GM10266 (cell line): ENCODE measurements at regions not wholly inside any gene's neighbourhood (a gene's known extent, or its start where the extent isn't known, plus 50 kb on each side); places are given as distances from the start of the nearest gene placed in this dataset.

ENCODE experiments used
- DNase-seq: peaks from one replicate; pipeline ENCODE4 v3.0.0; 2012; ENCODE audit errors: extremely low spot score
- TF ChIP-seq, protein P1 (sequence below): IDR thresholded peaks from 2 replicates; pipeline ENCODE4 v1.5.1; 2012; ENCODE audit warnings: mild to moderate bottlenecking, low read depth; ENCODE audit not compliant: control insufficient read depth, insufficient read depth; ENCODE audit errors: missing control alignments

GRCh38 chr2:104041351-104041750 lies 812.6 kb upstream of the POU3F3 start:
- TF ChIP-seq, protein P1, sequence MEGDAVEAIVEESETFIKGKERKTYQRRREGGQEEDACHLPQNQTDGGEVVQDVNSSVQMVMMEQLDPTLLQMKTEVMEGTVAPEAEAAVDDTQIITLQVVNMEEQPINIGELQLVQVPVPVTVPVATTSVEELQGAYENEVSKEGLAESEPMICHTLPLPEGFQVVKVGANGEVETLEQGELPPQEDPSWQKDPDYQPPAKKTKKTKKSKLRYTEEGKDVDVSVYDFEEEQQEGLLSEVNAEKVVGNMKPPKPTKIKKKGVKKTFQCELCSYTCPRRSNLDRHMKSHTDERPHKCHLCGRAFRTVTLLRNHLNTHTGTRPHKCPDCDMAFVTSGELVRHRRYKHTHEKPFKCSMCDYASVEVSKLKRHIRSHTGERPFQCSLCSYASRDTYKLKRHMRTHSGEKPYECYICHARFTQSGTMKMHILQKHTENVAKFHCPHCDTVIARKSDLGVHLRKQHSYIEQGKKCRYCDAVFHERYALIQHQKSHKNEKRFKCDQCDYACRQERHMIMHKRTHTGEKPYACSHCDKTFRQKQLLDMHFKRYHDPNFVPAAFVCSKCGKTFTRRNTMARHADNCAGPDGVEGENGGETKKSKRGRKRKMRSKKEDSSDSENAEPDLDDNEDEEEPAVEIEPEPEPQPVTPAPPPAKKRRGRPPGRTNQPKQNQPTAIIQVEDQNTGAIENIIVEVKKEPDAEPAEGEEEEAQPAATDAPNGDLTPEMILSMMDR = no peak
- no peak for DNase-seq

DNA sequence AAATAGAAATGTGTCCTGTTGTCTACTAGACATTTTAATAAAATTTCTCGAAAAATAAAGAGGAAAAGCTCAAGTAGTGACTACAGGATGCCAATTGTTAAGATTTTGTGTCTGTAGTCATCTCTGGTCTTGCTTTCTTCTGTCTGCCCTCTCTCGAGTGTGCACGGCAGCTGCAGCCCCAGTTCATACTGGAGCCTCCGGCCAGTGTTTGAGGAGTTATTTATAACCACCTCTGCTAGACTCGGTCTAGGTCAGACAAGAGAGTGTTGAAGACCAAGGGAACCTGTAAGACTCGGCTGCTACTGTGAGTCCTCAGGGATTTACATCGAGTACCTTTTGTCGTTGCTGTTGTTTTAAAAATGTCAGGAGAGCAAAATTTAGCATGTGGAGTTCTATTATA lies 810.1 kb upstream of the POU3F3 start:
- DNase-seq = no peak

DNA sequence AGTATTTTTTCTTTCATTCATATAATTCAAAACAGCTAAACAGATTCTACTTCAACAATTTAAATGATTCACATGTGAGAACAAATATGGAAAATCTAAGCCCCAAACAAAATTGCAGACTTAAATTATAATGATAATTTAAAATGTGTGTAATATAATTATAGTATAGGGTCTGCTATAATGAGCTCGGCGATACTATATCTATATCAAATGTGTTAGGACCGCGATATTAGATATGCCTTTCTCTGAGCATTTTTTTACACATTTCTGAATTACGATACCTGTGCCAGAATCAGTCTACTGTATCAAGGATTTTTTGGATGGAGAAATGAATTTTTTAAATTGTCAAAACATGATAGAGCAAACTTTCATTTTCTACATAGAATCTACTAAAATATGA lies 808.8 kb upstream of the POU3F3 start:
- TF ChIP-seq, protein P1 = no peak
- DNase-seq = no peak

More for the DNA sequence above, 810.1 kb upstream of the POU3F3 start:
- TF ChIP-seq, protein P1 = no peak

DNA sequence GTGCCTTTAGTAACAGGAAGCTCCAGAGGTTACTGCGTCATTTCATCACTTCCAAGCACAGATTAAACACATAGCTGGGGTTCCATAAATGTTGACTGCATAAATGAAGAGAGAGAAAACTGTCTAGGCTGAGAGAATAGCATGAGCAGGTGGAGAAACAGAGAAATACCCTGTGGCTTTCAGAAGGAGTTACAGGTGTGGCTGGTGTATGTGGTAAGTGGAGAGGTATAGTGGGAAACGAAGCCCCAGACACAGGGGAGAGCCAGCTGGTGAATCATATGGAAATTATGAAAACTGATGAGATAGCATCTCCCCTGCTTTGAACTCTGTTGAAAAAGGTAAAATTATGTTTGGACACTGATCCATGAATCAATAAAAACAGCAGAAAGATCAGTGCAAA lies 807.4 kb upstream of the POU3F3 start:
- DNase-seq = no peak
- TF ChIP-seq, protein P1 = no peak

DNA sequence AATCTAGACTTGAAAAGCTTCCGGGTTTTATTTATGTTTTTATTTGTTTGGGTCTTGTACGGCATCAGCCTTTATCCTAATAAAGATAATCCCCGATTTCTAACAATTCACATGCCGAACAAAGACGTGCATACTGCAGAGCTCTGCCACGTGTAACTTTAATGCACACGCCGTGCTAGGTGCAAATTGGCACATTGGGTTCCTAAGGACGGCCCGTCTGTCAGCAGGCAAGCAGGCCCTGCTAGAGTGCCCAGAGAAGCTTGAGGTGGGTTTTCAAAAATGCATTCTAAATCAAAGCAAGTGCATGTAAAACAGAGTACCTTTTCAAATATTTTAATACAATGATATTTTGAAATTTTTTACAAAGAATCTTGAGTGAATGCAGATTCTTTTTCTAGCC lies 806.4 kb upstream of the POU3F3 start:
- TF ChIP-seq, protein P1 = no peak
- no peak for DNase-seq

DNA sequence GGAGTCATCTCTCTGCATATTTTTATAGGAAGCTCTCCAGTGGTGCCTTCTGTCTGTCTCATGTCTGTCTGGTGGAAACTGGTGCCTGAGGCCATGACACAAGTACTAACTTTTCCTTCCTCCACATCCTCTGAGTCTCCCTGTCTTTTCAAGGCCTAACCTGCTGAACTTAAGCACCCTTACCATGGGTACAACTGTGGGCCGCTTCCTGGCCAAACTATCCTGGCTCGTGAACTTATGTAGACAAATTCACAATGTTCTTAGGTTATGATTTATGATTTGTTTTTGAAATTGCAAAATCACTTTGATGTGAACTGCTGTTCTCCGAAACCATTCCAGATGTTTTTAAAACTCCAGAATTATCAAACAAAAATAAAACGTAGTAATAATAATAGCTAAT lies 804.5 kb upstream of the POU3F3 start:
- TF ChIP-seq, protein P1 = no peak
- DNase-seq = no peak

DNA sequence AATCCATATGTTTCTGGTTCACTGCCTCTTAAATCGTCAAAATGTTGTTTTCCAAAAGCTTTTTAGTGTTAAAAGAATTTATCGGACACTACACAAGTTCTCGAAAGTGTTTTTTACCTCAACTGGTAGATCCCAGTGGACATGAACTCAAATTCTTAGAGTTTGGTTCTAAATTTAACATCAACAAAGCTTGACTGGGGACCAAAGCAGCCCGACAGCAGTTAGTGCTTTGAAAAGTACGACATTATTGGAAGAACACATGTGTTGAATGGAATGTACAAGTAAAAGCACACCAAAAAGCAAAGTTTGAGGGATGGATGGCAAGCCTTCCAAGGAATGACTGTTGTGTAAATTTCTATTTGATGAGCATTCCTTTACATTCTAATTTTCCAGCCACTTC lies 803.9 kb upstream of the POU3F3 start:
- no peak for DNase-seq

More for the DNA sequence above, 803.9 kb upstream of the POU3F3 start:
- TF ChIP-seq, protein P1 = no peak
